Right renal pelvis (tissue), 4 donors: ENCODE measurements at regions not wholly inside any gene's neighbourhood (a gene's known extent, or its start where the extent isn't known, plus 50 kb on each side); places are given as distances from the start of the nearest gene placed in this dataset.

Experiments used
- DNase-seq, 4 donors: peaks; one replicate each; pipeline ENCODE4 v3.0.0-alpha.2; 2013; ENCODE audit warnings: low read depth in 4 of 4, low spot score in 3 of 4, missing footprints in 1 of 4

DNA sequence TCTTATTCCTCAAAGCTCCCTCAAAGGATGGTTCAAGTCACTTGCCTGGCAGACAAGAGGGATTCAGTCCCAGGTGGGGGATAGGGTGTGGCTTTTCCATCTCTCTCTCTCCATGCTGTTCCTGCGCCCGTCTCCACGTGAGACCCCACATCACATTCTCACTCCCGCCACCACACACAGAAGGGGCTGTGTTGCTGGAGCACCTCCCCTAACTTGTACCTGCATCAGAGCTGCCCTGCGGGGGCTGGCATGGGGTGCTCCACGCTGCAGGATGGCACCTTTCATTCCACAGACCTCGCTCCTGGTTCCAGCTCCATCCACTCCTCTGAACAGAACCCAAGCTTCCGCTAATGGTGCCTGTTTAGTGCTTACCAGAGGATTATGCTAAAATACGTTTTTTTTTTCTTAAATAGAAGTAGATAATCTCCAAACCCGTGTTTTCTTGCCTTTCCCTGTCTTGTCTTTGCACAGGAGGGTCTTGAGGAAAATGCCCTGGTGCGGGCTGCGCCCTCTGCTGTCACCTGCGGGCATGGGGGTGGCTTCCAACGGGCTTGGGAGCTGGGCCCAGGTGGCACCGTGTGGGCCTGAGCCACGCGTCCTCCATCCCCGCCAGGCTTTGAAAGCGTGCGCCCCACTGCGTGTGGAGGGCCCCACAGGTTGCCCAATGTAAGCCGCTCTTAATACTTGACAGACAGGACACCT is 985.6 kb downstream of the BRD1 start:
- DNase-seq, result no peak

DNA sequence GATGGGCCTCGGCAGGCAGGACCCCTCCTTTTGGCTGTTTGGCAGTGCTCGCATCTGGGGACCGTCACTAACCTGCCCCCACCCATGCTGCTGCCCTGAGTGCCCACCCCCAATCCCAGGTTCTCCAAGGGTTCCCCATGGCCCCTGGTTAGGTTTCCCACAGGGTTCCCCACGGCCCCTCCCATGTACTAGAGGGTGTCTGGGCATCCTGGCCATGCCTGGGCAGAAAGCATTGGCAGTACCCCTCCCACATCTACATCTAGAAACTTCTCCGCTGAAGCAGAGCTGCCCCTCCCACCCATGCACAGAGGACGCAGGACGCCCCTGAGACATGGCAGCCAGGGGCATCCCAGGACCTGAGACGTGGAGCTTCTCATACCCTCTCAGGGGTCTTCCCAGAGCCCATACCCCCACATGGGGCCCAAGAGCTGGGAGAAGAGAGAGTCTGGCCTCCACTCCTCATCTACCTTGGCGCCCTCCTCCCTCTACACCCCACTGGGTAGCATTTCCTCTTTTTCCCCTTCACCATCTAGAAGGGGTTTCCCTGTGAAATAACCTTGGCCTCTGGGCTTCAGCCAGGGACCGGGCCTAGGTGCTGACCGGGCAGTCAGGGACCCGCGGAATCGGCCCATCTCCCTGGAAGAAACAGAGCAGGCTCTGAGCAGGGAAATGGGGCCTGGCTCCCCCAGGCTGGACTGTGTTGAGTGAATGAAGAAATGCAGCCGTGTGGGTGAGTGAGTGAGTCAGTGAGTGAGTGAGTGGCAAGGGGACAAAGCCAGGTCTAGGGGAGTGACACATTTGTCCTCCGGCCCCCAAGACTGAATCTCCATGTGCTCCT is 987.3 kb downstream of the BRD1 start:
- no peak for DNase-seq

DNA sequence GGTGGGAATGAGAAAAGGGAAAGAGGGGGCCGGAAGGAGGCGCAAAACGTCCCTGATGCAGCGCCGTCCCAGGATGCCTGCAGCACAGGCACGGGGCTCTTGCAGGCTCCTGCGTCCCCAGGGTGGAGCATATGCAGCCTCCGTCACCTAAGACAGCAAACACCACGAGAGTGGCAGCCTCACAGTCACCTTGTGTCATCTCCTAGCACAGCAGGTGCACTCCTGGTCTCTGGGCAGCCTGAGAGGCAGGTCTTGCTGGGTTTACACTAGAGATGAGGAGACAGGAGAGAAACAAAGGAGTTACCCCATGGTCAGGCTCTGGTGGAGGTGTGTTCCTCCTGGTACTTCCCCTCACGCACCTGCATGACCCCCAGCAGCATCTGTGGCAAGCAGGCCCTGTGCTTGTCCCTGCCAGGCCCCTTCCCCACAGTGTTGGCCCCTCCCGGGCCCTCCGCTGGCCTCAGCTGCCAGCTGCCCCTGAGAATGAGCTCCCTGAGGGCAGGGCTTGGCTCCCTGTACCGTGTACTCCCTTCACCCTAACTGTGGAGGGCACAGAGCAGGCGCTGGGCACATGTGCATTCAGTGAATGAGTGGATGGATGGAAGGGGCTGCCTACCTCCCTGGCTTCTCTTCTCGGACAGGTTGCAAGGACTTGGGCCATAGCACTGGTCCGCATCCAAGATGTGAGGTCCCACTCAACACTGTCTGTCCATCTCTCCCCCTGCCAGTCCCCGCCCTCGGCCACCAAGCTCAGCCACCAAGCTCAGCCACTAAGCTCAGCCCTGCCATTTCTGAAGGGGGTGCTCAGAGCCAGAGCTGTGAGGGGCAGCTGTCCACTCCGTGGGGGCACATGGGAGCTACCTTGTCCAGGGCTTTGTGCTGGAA is 988.6 kb downstream of the BRD1 start:
- DNase-seq, result no peak

DNA sequence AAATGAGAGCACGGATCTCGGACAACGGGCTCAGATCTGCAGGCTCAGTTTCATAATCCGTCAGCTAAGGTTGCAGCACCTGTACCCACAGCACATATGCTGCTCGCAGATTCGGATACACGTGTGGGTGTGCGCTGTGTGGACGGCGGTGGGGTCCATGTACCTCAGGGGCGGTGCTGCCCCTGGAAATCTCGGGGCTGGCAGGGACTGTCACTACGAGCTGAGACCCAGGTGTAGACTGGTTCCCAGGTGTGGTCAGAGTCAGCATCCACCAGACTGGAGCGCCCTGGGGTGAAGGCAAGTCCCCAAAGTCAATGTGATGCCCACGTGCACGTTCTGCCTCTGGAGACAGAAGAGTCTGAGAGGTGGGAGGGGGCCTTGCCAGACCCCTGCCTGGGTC is 989.3 kb downstream of the BRD1 start:
- no peak for DNase-seq

DNA sequence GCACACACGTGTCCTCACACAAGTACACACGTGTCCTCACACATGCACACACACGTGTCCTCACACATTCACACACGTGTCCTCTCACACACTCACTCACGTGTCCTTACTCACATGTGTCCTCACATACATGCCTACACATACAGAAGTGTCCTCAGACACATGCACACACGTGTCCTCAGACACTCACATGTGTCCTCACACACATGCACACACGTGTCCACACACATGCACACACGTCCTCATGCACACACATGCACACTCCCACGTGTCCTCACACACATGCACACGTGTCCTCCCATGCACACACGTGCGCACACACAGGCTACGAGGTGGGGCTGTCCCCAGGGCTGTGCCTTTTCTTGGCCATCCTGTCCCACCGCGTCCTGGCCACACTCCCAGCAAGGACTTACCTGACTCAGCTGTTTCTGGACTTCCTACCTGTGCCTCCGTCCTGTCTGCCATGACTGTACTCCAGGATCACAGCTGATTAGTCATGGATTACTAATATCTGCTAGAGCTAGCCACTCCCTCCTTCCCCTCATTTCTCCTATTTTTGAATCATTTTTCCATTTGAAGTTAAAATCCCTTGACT is 990.2 kb downstream of the BRD1 start:
- DNase-seq, result no peak

GRCh38 chr22:48836673-48837340 is 990.9 kb downstream of the BRD1 start:
- DNase-seq, result no peak

DNA sequence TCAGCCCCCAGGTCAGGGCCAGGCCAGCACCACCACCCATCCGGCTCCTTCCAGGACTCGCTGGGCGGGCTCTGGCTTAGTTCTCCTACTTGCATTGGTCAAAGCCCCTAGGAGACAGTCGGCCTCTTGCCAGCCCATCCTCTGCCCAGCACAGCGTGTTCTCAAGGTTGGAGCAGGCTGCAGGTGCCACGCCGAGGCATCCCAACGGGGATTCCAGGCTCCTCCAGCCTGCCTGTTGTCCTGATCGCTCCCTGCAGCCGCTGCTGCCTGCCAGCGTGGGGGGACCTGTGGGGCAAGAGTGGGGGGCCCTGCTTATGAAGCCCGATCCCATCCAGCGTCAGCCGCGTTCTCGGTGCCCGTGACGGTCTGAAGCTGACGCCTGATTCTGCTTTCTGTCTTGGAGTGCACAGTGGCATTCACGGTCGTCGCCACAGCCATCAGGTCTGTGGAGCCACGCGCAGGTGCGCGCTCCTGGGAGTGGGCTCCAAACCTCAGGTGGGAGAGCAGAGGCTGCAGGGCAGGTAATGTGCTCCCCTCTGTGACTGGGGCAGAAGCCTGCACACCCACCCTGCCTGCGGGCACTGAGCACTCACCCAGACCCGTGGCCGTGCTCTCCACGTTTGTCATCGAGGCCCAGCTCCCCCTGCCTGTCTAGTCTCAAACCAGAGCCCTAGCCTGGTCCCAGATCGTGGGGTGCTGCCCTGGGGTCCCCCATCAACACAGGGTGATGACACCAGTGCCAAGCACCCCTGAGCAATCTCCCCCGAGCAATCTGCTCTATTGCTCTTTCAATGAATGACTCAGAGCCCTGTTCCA is 991.6 kb downstream of the BRD1 start:
- no peak for DNase-seq

DNA sequence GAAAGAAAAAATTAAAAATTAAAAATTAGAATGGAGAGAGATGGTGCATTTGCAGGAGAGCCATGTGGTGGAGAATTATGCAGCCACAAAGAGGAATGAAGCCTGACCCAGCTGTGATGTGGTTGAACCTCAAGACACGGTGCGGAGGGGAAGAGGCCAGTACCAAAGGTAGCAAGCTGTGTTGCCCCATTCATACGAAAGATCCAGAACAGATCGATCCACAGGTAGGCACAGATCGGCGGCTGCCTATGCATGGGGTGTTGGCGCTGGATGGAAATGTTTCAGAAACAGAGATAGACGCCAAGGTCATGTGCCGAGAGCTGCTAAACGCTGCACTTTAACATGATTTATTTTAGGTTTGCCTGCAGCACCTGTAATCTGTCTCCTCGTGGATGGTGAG is 992.3 kb downstream of the BRD1 start:
- DNase-seq, result no peak

- DNase-seq, result no peak
These were observed 993.3 kb downstream of the BRD1 start for GRCh38 chr22:48834404-48834803.

GRCh38 chr22:48832592-48832991 is 995.1 kb downstream of the BRD1 start:
- DNase-seq, result no peak

GRCh38 chr22:48829908-48830307 is 997.8 kb downstream of the BRD1 start:
- no peak for DNase-seq

DNA sequence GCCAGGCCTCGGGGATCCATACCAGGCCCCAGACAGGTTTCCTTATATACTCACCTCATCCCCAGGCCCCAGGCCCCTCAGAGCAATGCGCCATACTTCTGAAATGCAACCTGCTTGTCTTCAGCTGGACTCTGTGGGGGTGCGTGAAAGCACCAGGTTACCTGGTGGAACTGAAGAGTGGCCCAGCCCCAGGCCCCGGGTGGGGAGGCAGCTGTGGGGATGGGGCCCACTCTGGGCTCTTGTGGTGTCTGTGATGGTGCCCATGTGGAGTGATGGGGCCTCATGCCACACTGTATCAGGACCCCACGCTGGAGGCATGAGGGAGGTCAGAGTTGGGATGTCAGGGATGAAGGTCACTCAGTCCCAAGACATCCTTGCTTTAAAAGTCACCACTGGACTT is 999.0 kb downstream of the BRD1 start:
- DNase-seq, result no peak

DNA sequence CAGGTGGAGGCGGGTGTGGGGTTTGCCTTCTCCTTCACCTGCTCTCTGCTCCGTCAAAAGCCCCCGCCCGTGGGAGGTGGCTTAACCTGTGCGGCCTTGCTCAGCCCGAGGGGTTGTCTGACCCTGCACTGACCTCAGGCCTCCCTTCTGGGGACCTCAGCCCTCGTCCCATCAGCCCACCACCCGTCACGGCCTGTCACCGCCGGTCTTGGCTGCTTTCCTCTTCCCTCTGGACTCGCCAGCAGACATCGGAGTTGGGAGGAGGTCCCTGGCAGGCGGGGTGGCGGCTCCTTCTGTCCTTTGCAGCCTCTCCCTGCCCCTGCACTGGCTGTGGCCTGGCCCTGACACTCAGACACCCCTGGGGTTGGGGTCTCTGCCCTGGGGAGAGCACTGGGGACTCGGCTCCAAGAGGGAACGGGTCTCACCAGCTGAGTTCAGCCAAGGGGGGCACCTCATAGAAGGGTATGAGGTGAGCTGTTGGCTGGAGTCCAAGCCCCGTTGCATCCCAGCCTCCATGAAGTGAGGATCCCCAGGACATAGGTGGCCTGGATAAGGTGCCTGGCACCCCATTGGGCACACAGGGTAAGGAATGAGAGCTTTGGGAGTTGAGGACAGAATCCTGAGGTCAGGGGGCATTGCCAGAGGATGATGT is 999.6 kb downstream of the BRD1 start:
- peak in 1 of 4 donors; percentile 15 for DNase-seq

DNA sequence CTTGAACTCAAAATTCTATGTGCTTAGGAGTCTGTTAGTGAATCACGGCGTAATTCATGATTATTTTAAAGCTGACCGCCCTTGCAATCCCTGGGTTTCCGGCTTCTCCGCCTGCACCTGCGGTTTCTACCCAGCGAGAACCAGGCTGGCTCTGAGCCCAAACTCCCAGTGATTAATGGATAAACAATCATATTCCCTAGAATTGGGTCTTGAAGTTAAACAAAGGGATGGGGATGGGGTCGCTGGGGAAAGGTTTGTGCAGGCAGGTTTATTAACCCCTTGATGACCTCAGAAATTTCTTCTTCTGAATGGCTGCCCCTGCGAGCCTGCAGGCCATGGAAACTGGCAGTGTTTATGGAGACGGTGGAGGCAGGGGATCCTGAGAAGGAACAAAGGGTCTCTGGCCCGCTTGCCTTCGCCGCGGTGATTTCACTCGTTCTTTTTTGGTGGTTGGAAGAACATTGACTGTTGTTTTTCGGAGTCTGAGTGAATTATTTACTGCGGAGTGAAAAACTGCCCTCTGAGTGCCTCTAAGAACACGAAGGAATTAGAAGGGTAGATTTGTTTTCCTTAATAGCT is 1000.3 kb downstream of the BRD1 start:
- peak in 1 of 4 donors; percentile 27 for DNase-seq

DNA sequence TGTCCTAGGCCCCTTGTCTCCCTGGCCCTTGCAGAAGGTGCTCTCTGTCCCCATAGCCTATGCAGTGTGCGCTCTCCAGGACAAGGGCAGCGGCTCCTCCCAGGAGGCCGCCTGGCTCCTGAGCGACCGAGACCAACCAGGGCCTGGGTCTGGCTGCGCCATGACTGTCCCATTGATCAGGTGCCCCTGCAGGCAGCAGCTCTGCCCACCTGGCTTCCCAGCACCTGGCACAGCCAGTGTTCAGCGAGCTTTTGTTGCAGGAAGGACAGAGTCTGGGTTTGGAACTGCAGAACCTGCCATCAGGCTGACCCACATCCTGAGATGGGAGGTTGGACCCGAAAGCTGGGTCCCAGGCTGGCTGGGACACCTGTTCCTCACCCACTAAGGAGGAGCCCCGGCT is 1001.1 kb downstream of the BRD1 start:
- DNase-seq, result no peak

DNA sequence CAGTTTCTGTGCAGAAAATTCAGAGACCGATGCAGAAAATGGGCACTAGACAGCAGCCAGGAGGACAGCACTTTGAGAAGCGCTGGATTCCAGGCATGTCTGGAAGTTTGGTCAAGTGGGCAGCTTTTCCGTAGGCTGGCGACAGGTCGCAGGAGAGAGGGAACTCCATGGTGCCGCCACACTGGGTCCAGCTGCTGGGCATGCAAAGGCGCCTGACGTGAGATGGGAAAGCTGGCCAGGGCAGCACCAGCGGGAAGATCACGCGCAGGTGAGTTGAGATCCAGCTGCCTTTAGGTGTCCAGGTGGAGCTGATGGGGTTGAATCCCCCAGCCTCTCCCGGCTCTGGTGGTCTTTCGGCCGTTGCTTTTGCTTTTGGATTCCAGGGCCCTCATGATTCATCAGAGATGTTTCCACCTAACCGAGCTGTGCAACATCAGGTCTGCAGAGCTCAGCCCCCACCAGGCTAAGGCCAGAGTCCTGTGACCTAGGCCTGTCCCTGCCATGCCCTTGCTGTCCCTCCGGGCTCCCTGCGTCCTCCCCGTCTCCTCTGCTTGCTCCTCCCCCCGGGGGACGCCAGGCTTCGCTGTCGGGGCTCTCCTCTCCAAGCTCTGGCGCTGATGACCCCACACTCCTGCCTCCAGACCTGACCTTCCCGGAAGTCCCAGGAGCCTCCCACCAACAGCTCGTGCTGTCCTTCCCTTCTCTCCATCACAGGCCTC is 1001.7 kb downstream of the BRD1 start:
- no peak for DNase-seq

DNA sequence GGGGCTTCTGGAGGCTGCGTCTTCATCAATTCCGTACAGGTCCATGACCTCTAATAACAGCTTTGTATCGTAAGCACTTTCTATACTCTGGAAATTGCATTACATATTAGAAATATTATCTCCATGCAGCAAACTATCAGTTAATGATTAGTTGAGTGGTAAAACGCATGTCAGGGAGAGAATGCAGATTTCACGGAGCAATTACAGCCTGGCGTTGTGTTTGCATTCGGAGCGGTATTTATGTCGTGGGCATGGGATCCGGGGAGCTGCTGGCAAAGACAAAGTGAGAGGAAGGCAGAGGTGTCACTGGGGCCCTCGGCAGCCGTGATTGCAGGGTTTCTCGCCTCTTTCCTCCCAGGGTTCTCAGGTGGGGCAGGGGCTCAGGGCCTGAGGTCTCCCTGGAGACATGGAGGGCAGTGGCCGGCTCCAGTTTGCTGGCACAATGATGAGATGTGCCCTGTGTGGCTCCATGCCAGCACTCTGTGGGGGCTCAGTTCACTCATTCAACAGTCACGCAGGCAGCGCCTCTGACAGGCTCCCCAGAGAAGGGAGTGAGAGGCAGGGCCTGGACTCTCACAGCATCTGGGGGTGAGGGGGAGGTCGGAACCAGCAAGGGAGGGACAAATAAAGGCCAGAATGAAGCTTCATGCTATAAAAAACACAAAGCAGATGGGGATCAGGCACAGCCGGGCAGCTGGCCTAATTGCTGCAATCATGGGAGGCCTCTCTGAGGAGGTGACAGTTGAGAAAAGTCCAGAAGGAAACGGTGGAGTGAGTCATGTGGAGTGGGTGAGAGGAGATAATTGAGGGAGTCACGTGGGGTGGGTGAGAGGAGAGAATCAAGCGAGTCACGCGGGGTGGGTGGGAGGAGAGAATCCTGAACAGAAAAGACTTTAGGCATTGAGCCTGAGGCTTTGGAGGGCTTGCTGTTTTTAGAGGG is 1002.7 kb downstream of the BRD1 start:
- no peak for DNase-seq
